Epithelial cell of esophagus (primary cell): ENCODE measurements at regions not wholly inside any gene's neighbourhood (a gene's known extent, or its start where the extent isn't known, plus 50 kb on each side); places are given as distances from the start of the nearest gene placed in this dataset.
"Not testable (repeated sequence)": the region's sequence is repeated elsewhere in the genome, so short reads cannot be mapped to it uniquely, and the experiment has no call there.

Source experiments
- DNase-seq: peaks from one replicate; pipeline ENCODE4 v3.0.0; 2010; ENCODE audit warnings: low read depth
- H3K4me3 ChIP-seq: 2 replicates; pipeline ENCODE4 v1.5.1; 2011; ENCODE audit warnings: mild to moderate bottlenecking, low read length, control low read depth
- TF ChIP-seq, protein P1 (sequence below): IDR thresholded peaks from 2 replicates; pipeline ENCODE4 v1.5.1; 2011; ENCODE audit warnings: low read depth, mild to moderate bottlenecking, low read length, control low read depth, inconsistent platforms; ENCODE audit not compliant: insufficient read depth; ENCODE audit errors: missing control alignments

GRCh38 chr4:173091362-173091761 is 77.2 kb upstream of the GALNT7 start:
- DNase-seq, result no peak
- TF ChIP-seq, protein P1, sequence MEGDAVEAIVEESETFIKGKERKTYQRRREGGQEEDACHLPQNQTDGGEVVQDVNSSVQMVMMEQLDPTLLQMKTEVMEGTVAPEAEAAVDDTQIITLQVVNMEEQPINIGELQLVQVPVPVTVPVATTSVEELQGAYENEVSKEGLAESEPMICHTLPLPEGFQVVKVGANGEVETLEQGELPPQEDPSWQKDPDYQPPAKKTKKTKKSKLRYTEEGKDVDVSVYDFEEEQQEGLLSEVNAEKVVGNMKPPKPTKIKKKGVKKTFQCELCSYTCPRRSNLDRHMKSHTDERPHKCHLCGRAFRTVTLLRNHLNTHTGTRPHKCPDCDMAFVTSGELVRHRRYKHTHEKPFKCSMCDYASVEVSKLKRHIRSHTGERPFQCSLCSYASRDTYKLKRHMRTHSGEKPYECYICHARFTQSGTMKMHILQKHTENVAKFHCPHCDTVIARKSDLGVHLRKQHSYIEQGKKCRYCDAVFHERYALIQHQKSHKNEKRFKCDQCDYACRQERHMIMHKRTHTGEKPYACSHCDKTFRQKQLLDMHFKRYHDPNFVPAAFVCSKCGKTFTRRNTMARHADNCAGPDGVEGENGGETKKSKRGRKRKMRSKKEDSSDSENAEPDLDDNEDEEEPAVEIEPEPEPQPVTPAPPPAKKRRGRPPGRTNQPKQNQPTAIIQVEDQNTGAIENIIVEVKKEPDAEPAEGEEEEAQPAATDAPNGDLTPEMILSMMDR, result no peak
- no peak overlapping the region for H3K4me3 ChIP-seq

- no peak overlapping the region for H3K4me3 ChIP-seq
- no peak for DNase-seq
- TF ChIP-seq, protein P1, result no peak
These were observed 76.7 kb upstream of the GALNT7 start for GRCh38 chr4:173091958-173092357.

GRCh38 chr4:173093361-173093760 is 75.2 kb upstream of the GALNT7 start:
- TF ChIP-seq, protein P1, result no peak
- H3K4me3 ChIP-seq, result no peak overlapping the region
- no peak for DNase-seq

DNA sequence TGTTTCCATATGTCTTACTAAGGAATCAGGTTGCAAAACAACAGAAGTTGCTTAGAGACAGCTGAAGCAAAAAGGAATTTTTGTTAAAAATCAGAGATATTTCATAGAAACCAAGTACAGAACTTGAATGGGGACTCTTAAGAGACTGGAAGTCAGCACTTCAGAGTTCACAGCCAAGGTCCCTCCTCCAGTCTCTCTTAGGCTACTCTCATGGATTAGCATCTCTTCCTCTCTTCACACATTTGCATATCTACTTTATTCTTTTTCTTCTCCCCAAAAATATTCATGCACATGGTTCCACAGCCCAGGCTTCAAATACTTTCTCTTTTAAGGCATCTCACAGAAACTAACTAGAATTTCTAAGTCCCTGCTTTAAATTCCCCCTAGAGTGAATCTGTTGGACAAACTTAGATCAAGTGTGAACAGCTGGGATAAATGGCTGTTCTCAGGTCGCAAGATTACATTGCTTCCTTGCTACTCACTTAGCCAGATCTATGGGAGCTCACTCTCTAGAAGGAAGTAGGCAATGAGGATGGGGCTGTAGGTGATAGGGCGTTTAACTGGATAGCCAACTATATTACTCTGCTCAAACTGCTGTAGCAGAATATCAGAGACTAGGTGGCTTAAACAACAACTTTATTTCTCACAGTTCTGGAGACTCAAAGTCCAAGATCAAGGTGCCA is 73.7 kb upstream of the GALNT7 start:
- H3K4me3 ChIP-seq, result no peak overlapping the region
- no peak for DNase-seq
- TF ChIP-seq, protein P1, result no peak

DNA sequence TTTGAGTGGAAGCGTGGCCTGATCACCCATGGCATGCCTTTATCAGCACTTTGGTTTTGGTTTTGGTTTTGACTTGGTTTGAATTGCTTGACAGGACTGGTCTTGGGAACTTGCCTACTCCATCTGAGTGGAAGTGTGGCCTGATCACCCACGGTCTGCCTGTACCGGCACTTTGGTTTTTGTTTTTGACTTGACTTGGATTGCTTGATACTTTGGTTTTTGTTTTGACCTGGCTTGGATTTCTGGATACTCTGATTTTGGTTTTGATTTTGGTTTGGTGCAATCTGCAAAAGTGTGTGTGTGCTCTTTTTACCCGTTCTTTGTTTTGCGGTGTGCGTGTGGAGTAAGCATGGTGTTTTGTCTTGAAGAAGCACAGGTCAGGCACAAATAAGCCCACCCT is 69.2 kb upstream of the GALNT7 start:
- DNase-seq, H3K4me3 ChIP-seq: not testable (repeated sequence)

- TF ChIP-seq, protein P1, result no peak
- peak; percentile 20 for DNase-seq
- H3K4me3 ChIP-seq, result no peak overlapping the region
These were observed 57.6 kb upstream of the GALNT7 start for GRCh38 chr4:173111031-173111430.

DNA sequence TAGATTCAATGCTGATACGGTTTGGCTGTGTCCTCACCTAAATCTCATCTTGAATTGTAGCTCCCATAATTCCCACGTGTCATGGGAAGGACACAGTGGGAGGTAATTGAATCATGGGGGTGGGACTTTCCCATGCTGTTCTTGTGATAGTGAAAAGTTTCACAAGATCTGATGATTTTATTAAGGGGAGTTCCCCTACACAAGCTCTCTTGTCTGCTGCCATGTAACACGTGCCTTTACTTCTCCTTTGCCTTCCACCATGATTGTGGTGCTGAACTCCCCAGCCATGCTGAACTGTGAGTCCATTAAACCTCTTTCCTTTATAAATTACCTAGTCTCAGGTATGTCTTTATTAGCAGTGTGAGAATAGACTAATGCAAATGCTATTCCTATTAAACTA is 51.2 kb upstream of the GALNT7 start:
- not testable (repeated sequence) for DNase-seq, H3K4me3 ChIP-seq
